GM20431 (cell line): ENCODE measurements at regions not wholly inside any gene's neighbourhood (a gene's known extent, or its start where the extent isn't known, plus 50 kb on each side); places are given as distances from the start of the nearest gene placed in this dataset.
"Not testable (repeated sequence)": the region's sequence is repeated elsewhere in the genome, so short reads cannot be mapped to it uniquely, and the experiment has no call there.

Source experiments
- in situ Hi-C: fragments of 300-500 bp; cut with MseI, MboI; formaldehyde crosslinking; loops from one replicate; pipeline ENCODE4 v1.15.0; 2020; ENCODE audit warnings: low sequenced_read_pairs; ENCODE audit not compliant: unreplicated experiment

DNA sequence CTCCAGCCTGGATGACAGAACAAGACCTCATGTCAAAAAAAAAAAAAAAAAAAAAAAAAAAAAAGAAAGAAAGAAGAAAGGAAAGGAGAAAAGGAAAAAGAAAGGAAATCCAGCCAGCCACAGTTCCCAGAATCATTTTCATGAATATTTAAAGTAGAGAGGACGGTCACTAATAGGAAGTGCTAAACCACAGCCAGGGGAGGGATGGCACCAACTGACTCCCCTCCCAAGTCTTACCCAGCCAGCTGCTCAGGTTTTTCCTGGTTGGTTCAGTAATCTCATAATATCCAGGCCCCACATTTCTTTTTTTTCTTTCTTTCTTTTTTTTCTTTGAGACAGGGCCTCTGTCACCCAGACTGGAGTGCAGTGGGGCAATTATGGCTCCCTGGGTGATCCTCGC, 63.9 kb upstream of the AK4 start:
- in situ Hi-C loops: no loop called here

DNA sequence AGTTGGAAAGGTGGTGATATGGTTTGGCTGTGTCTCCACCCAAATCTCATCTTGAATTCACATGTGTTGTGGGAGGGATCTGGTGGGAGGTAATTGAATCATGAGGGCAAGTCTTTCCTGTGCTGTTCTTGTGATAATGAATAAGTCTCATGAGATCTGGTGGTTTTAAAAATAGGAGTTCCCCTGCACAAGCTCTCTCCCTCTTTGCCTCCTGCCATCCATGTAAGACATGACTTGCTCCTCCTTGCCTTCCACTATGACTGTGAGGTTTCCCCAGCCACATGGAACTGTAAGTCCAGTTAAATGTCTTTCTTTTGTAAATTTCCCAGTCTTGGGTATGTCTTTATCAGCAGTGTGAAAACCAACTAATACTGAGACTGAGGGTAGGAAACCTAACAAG, 60.5 kb upstream of the AK4 start:
- in situ Hi-C loops: not testable (repeated sequence)

- in situ Hi-C loops: no loop called here
These were observed 57.6 kb upstream of the AK4 start for GRCh38 chr1:65090406-65090805.

DNA sequence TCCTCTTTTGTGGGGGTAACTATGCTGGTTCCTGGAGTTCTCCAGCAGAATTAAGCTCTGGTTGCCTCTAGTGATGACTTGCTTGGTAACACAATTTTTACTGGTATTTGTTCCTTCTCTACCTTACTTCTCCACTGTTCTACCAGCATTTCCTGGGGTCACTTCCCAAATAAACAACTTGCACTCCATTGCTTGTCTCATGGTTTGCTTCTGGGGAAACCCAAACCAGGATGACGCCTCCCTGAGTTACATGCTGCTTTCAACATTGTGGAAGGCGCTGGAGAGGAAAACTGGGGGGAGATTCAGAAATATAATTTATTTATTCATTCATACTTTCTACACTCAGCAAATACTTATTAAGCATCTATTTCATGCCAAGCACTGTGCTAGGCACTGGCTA, 55.3 kb upstream of the AK4 start:
- in situ Hi-C loops: no loop called here

DNA sequence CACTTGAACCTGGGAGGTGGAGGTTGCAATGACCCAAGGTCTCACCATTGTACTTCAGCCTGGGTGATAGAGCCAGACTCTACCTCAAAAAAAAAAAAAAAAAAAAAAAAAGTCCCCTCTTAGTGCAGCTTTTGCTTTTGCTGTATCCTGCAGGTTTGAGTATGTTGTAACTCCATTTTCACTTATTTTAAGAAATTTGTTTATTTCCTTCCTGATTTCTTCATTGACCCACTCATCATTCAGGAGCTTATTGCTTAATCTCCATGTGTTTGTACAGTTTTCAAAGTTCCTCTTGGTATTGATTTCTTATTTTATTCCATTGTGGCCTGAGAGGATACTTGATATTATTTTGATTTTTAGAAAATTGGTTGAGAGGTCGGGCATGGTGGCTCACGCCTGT, 50.9 kb upstream of the AK4 start:
- in situ Hi-C loops: no loop called here
